ENCODE measurements at regions not wholly inside any gene's neighbourhood (a gene's known extent, or its start where the extent isn't known, plus 50 kb on each side); places are given as distances from the start of the nearest gene placed in this dataset.
"Not testable (repeated sequence)": the region's sequence is repeated elsewhere in the genome, so short reads cannot be mapped to it uniquely, and the experiment has no call there.

DNA sequence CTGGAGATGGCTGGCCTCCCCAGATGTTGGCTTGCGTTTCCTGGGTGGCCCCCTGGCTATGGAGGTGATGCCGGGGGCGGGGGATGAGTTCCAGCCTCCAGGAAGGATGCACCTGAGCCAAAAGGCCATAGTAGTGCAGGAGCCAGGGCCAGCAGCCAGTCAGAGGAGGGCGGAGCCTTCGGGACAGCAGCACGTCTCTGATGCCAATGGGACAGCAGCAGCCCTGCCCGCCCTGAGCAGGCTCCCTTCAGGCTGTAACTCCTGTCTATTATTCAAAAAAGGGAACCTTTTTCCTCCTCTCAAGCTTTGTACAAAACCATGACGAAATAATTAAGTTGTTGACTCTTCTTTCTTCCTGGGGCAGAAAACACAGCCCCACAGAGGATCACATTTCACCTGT lies 189.7 kb downstream of the BCL2L11 start:
- TF ChIP-seq, protein P1, sequence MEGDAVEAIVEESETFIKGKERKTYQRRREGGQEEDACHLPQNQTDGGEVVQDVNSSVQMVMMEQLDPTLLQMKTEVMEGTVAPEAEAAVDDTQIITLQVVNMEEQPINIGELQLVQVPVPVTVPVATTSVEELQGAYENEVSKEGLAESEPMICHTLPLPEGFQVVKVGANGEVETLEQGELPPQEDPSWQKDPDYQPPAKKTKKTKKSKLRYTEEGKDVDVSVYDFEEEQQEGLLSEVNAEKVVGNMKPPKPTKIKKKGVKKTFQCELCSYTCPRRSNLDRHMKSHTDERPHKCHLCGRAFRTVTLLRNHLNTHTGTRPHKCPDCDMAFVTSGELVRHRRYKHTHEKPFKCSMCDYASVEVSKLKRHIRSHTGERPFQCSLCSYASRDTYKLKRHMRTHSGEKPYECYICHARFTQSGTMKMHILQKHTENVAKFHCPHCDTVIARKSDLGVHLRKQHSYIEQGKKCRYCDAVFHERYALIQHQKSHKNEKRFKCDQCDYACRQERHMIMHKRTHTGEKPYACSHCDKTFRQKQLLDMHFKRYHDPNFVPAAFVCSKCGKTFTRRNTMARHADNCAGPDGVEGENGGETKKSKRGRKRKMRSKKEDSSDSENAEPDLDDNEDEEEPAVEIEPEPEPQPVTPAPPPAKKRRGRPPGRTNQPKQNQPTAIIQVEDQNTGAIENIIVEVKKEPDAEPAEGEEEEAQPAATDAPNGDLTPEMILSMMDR (IDR thresholded peaks at IDR 0.05 in 2 of 3, conservative IDR thresholded peaks at IDR 0.05 in 1 of 3; ENCODE audit: borderline replicate concordance in 1 of 3, insufficient read depth in 1 of 3, low read depth in 2 of 3, low read length in 2 of 3) = not testable (repeated sequence)
- not testable (repeated sequence) for TF ChIP-seq TCF7L2 (IDR thresholded peaks at IDR 0.05; ENCODE audit: borderline replicate concordance, extremely low read depth, insufficient read depth, insufficient read length); POLR2AphosphoS5 (IDR thresholded peaks at IDR 0.05; ENCODE audit: low read depth, low read length)

All from HCT116 (cell line).